GM21360 (cell line): ENCODE measurements at regions not wholly inside any gene's neighbourhood (a gene's known extent, or its start where the extent isn't known, plus 50 kb on each side); places are given as distances from the start of the nearest gene placed in this dataset.

Experiments used
- ATAC-seq: cut with Tn5 transposase; IDR thresholded peaks from one replicate; pipeline ENCODE4 v1.9.1; 2021; ENCODE audit warnings: mild to moderate bottlenecking, moderate library complexity; ENCODE audit not compliant: unreplicated experiment

- no peak for ATAC-seq
Measured at GRCh38 chr21:16842696-16843035, 670.2 kb upstream of the CXADR start.

- no peak for ATAC-seq
Measured at GRCh38 chr21:16847211-16847610, 665.6 kb upstream of the CXADR start.

- ATAC-seq: no peak
Measured at GRCh38 chr21:16851054-16851453, 661.8 kb upstream of the CXADR start.

DNA sequence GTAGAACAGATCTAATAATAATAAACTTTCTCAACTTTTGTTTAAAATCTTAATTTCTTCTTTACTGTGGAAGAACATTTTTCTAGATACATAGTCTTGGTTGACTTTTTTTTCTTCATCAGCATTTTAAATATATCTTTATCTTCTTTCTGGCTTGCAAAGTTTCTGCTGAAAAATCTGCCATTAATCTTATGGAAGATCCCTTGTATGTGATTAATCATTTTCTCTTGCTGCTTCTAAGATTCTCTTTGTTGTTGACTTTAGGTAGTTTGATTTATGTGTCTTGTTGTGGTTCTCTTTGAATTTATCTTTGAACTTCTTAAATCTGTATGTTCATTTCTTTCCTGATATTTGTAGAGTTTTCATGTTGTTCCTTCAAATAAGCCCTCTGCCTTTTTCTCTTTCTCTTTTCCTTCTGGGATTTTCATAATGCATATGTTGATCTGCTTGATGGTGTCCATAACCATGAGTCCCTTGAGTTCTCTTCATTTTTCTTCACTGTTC lies 657.6 kb upstream of the CXADR start:
- ATAC-seq: no peak

DNA sequence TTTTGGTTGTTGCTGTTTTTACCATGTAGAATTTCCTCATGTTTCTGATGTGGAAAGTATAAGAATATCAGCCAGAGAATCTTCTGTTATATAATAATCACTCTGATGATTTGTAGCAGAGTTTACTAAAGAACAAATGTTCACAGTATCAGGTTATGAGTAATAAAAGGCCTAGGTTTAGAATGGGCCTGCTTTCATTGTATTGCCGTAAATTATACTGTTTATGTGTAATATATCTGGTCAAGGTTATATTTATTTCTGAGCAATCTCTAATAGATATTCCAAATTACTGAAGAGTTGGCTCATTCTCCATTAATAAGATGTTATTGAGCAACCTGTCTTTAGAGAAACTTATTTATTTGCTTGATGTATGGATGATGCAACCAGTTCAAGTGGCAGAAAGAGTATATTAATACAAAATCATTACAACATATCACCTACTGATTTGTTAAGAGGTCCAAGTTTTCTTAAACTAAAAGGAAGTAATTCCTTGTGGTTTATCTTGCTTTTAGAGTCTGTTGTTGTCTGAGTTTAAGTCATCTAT lies 649.4 kb upstream of the CXADR start:
- ATAC-seq: no peak

GRCh38 chr21:16863908-16864307 lies 648.9 kb upstream of the CXADR start:
- ATAC-seq: no peak

- no peak for ATAC-seq
Measured at GRCh38 chr21:16865632-16866031, 647.2 kb upstream of the CXADR start.

GRCh38 chr21:16866851-16867250 lies 646.0 kb upstream of the CXADR start:
- ATAC-seq: no peak

DNA sequence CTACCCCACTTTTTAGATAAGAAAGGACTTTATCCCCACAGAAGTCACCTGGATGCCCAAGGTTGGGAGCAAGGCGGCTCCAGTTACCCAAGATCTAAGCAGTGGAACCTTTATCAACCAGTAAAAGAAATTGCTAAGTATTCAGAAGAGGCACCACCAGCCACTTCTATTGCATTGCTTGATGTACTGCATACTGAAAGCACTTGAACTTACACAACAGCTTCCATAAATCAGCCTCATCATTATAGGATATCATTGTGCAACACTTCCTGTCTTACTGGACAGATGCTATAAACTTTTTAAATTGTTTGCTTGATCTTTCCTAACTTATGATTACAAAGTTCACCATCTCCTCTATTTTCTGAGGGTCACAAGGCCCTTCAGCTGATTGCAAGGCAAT lies 642.7 kb upstream of the CXADR start:
- no peak for ATAC-seq

DNA sequence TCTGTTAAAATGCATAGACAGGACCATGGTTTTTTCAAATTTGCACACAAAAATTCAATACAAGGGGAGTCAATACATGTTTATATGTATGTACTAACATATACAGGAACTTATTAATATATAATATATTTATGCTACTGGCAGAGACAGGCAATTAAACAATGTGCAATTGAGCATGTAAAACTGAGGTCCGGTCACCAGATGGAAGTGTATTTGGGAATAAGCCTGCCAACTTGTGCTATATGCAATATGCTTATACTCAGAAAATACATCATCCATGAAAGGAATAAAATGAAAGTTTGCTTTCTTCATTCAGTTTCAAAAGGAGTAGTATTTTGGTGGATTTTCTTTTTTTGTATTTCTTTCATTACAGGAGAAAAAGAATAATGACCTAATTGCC lies 640.2 kb upstream of the CXADR start:
- no peak for ATAC-seq

DNA sequence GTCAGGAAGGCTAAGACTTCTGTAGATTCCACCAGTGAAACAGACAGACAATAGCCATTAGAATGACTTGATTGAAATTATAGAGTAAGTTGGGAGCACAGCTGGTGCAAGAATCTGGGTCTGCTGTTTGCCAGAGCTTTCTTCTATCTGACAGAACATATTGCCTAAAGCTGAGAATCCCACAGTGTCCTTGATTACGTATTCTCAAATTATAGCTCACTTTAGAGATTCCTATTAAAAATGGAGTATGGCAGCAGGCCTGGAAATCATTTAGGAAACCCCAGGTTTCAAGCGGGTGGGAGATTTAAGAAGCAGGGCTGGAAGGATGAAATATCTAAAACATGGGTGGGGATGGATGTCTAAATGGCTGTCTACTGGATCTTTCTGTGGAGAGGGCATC lies 639.7 kb upstream of the CXADR start:
- no peak for ATAC-seq

DNA sequence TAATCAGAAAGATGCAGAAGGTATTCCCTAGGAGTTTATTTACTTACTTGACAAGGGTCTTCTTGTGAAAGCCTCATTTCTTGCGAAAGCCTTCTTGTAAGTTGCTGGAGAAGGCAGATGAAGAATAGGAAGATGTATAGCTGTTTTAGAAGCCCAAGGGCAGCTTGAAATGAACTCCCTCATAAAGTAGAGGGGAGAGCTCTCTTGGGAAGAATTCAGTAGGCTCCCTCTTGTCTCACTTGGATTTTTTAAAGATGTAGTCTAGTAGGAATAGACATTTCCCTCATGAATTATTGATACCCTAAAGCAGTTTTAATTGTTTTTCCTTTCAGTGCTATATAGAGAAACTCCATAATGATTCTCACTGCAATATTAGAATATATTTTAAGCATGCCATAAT lies 639.2 kb upstream of the CXADR start:
- no peak for ATAC-seq

- no peak for ATAC-seq
Measured at GRCh38 chr21:16879479-16879878, 633.4 kb upstream of the CXADR start.

DNA sequence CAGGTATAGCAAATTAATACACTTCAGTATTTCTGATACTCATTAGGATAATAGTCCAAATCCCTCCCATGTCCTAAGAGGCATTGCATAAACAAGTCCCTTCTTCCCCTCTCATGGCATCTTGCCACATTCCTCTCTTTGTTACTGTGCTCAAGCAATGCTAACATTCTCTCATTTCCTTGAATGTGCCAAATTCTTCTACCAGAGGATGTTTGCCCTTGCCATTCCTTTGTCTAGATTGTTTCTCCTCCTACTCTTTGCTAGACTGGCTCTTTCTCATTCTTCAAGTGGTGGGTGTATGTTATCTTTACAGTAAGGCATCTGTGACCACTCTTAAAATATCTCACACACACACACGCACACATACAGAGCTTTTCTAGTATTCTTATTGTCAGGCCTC lies 621.0 kb upstream of the CXADR start:
- no peak for ATAC-seq

GRCh38 chr21:16900685-16901084 lies 612.2 kb upstream of the CXADR start:
- no peak for ATAC-seq

DNA sequence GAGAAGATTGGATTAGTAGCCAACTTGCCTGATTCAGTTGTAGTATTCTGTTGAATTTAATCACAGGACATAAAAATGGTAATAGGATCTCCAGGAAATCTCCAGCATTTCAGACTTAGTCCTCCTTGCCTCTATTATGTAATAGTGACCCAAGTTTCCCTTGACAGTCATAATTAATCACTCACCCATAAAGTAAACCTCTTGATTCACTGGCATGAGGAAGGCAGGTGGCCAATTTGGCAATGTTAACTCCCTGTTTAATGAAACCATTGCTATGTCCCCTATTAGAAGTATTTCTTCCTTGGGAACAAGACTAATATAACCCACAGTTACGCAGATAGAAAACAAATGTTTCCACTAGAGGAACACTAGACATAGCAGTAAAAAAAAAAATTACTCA lies 604.8 kb upstream of the CXADR start:
- no peak for ATAC-seq

GRCh38 chr21:16910435-16911165 lies 602.2 kb upstream of the CXADR start:
- no peak for ATAC-seq

- no peak for ATAC-seq
Measured at GRCh38 chr21:16911166-16911607, 601.7 kb upstream of the CXADR start.

DNA sequence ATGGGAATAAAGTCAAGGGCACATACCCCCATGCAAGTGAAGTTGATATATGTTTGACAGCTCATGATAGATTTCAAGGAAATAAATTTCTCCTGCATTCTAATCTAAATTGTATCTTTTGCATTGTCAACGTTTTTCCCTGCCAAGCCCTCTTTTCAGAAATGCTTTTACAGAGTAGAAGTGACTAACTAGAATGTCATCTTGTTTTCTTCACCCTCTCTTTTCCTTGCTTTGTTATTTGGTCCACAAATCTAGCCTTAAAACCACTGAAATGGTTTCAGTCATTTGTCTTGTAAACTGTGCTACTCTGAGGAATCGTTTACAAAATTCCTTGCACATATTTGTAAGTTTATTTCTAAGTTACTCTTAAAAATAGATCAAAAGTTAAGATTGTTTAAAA lies 600.8 kb upstream of the CXADR start:
- ATAC-seq: no peak

- no peak for ATAC-seq
Measured at GRCh38 chr21:16913010-16913409, 599.8 kb upstream of the CXADR start.

GRCh38 chr21:16928439-16928838 lies 584.4 kb upstream of the CXADR start:
- no peak for ATAC-seq

- ATAC-seq: no peak
Measured at GRCh38 chr21:16932314-16932713, 580.5 kb upstream of the CXADR start.

- no peak for ATAC-seq
Measured at GRCh38 chr21:16942703-16943102, 570.1 kb upstream of the CXADR start.
